Activated gamma-delta T cell treated with anti-CD3 and anti-CD28 coated beads, Interleukin-2, amount 50 U/mL, for 16 hours (primary cell): ENCODE measurements at regions not wholly inside any gene's neighbourhood (a gene's known extent, or its start where the extent isn't known, plus 50 kb on each side); places are given as distances from the start of the nearest gene placed in this dataset.

ENCODE experiments used
- DNase-seq: peaks from one replicate; pipeline ENCODE4 v3.0.0-alpha.2; 2020; ENCODE audit warnings: low read depth

DNA sequence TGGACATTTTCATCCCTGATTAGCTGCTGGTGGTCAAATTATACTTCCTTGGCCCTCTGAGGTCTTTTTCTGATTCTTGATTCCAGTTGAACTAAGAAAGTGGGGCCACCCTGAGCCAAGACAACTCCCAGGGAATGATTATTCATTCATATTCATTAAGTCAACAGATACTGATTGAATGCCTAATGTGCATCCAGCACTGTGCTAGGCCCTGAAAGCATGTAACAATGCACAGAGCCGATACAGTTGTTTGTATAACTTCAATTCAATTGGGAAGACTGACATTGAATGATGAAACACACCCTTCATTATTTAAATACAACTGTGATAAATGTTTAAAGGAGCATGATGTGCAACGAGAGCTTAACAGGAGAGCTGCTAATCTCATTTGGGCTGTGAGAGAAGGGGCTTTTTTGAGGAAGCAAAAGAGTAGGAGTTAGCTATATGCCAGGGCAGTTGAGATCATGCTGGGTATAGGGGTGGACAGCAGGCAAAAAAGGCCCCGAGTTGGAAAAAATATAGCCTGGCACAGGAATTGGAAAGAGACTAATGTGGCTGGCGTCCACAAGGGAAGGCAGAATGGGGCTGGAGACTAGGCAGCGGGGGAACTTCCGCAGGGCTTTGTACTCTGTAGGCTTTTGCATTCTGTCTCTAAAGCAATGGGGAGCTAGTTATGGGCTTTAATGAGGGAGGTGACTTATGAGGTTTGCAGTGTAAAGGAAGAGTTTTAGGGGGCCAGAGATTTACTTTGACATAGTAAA, 57.2 kb upstream of the ACVR1 start:
- no peak for DNase-seq

DNA sequence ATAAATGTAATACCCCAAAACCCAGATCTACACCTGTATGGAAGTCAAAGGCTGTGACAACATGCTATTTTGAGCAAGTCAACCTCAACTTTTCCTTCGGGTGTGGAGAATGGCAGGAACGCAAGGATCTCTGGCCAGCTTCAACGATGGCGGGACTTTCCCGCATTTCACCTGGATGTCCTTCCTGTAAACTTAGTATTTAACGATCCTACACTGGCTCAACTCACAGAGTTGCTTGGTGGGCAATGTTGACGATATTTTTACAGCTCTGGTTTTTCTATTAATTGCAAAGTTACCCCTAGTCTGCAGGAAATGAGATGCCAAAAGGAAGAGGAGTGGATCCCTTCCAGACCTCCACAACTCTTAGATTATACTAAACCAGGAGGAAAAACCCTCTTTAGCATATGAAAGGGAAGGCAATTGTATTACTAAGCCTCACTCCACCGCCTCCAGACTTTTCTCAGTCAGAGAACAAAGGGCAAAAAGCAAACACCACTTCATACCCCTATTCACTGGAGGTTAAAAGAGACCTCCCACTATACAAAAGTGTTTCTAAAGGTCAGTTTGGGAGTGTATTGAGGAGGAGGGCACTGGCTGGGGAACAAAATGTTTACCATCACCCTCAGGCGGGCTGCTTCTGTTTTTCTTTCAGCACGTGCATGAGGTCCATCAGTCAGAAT, 56.5 kb upstream of the ACVR1 start:
- no peak for DNase-seq

DNA sequence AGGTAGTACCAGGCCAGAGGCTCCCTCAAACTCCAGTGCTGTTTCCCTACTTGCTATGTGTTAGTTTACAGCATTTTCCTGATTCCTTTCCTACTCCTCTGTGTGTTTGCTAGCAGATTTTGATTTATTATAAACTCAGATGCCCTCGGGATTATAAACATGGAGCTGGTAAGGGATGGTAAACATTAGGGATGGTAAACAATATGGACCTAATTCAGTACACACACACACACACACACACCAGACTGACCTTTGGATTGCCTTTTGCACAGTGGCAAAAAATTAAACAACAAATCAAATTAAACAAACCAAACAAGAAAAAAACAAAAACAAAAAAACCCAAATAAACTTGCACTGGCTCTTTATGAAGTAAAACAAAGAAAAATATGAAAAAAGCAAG, 55.4 kb upstream of the ACVR1 start:
- no peak for DNase-seq

DNA sequence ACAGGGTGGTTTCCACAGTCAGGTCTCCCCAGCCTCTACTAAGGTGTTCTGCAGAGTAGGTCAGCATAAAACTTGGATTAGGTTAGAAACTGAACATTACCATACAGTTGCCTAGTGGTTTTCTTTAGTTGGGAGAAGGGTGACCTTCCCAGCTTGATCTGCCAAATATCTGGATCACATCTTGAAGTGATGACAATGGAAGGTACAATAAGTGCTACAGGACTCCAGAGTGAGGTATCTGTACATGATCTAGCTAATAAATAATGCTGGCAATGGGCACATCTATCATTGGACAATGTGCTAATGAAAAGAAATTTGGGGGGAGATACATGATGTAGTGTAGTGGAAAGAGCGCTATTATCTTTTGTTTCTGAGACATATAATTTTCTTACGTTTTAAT, 54.6 kb upstream of the ACVR1 start:
- no peak for DNase-seq

DNA sequence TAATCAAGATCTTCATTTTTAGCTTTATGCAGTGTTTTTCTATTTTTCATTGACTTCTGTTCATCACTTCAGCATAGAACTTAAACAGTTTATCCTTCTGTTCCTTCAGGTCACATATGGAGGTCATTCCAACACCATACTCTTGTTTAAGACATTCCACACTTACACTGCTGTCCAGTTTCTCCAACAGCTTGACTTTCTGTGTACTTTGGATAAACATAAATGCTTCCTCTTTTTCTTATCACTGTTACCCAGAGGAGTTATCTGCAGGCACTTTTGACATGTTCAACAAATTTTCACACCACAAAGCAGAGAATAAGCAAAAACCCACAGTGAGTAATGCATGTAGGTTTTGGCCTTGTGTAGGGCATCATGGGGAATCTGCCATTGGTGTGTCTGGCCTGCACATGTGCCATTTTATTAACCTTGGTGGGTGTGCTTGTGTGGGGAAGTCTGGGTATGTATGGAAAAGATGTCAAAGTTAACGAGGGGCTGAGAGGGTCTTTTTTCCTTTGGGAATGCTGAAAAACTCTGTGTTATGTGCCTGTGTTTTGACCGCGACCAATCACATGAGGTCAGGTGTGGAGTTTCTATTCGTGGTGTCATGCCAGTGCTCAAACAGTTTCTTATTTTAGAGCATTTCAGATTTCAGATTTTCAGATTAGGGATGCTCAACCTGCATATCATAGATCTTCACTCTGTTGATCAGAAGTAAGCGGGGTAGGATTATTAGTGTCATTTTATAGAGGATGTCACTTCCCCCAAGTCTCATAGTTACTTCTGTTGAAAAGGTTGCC, 53.9 kb upstream of the ACVR1 start:
- no peak for DNase-seq

DNA sequence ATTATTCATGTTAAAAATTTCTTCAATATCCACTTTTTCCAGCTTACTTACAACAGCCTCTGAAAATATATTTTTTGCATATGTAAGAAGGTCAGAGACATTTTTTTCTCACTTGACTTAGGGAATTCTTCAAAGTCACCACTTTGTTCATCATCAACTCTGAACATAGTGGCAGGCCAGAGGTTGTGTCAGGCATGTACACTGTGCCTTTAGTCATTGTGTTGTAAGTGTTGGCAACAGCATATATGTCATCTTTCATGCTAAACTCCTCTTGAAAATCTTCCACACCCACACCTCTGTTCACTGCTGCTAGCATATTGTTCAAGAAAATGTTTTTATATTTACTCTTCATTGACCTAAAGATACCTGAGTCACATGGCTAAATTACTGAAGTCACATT, 52.2 kb upstream of the ACVR1 start:
- DNase-seq = no peak

DNA sequence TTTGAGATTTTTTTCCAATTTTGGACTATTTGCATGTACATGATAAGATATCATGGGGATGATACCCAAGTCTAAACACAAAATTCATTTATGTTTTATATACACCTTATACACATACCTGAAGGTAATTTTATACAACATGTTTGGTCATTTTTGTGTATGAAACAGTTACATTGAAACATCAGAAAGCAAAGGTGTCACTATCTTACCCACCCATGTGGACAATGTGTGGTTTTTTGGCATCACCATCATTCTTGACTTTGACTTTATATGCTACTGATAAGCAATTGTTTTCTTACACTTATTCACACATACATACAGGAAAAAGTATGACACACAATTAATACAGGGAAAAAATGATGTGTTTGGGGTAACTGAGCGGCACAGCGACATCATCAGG, 51.0 kb upstream of the ACVR1 start:
- DNase-seq = no peak
